HepG2 (cell line): ENCODE measurements at regions not wholly inside any gene's neighbourhood (a gene's known extent, or its start where the extent isn't known, plus 50 kb on each side); places are given as distances from the start of the nearest gene placed in this dataset.

Experiments
- ARNT2 ChIP-seq: sonication (generic); formaldehyde crosslinking; IDR thresholded peaks from 2 replicates; pipeline ENCODE4 v1.8.0; 2022; ENCODE audit warnings: mild to moderate bottlenecking, low read depth, missing genetic modification reagents, moderate library complexity
- DPF2 ChIP-seq: sonication (generic); formaldehyde crosslinking; IDR thresholded peaks from 2 replicates; pipeline ENCODE4 v1.4.0; 2020; ENCODE audit warnings: mild to moderate bottlenecking, low read depth, missing genetic modification reagents, borderline replicate concordance
- MXD4 ChIP-seq: IDR thresholded peaks from 2 replicates; pipeline ENCODE4 v1.6.1; 2016; ENCODE audit warnings: mild to moderate bottlenecking, missing biosample characterization, missing genetic modification reagents
- POLR2A ChIP-seq, 2 experiments: IDR thresholded peaks; 2 replicates each; pipeline ENCODE4 v1.6.1; 2011; ENCODE audit warnings: low read depth in 2 of 2, low read length in 2 of 2, mild to moderate bottlenecking in 1 of 2, moderate library complexity in 1 of 2; ENCODE audit not compliant: insufficient read depth in 1 of 2
- RAD21 ChIP-seq: fragments of 450-650 bp; formaldehyde crosslinking; IDR thresholded peaks from 2 replicates; pipeline ENCODE4 v1.5.0; 2020; ENCODE audit warnings: mild to moderate bottlenecking
- TAF1 ChIP-seq: sonication (generic); formaldehyde crosslinking; IDR thresholded peaks from 2 replicates; pipeline ENCODE4 v1.4.0; 2020; ENCODE audit warnings: missing genetic modification reagents
- ZFP82 ChIP-seq: sonication (generic); formaldehyde crosslinking; IDR thresholded peaks from 2 replicates; pipeline ENCODE4 v1.5.1; 2020; ENCODE audit warnings: mild to moderate bottlenecking, missing genetic modification reagents, borderline replicate concordance
- ZNF138 ChIP-seq: sonication (generic); formaldehyde crosslinking; IDR thresholded peaks from 2 replicates; pipeline ENCODE4 v1.5.0; 2020; ENCODE audit warnings: mild to moderate bottlenecking, low read depth, missing genetic modification reagents
- TF ChIP-seq, protein P1 (sequence below): sonication (generic); formaldehyde crosslinking; IDR thresholded peaks from 2 replicates; pipeline ENCODE4 v1.5.0; 2020; ENCODE audit warnings: missing genetic modification reagents
- TF ChIP-seq, protein P2 (sequence below): IDR thresholded peaks from 2 replicates; pipeline ENCODE4 v1.6.1; 2016; ENCODE audit warnings: control low read depth

DNA sequence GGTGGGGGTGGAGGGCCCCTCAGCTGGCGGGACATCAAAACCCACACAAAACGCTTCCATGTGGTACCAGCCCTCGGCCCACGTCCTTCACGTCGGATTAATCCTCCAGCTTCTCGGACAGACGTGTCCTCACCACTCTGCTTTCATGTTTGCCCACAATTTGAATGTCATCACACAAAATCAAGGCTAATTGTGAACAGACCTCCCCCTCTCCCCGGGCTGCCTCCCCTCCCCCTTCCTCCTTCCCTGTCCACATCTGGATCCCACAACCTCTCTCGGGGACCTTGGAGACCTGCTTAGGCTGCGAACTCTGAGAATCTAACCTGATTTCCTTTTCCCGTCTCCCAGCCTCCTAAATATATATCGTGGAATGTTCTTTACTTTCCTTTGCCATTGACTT lies 262.9 kb downstream of the MN1 start:
- TF ChIP-seq, protein P1, sequence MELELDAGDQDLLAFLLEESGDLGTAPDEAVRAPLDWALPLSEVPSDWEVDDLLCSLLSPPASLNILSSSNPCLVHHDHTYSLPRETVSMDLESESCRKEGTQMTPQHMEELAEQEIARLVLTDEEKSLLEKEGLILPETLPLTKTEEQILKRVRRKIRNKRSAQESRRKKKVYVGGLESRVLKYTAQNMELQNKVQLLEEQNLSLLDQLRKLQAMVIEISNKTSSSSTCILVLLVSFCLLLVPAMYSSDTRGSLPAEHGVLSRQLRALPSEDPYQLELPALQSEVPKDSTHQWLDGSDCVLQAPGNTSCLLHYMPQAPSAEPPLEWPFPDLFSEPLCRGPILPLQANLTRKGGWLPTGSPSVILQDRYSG (CRISPR knock-in tag) = no peak
- TF ChIP-seq ARNT2 = no peak
- no peak for TF ChIP-seq POLR2A (IDR thresholded peaks at IDR 0.05; ENCODE audit: insufficient read depth in 1 of 2, low read depth in 2 of 2, low read length in 2 of 2)
- no peak for TF ChIP-seq RAD21 (CRISPR knock-in tag)
- TF ChIP-seq TAF1 = no peak
- TF ChIP-seq, protein P2, sequence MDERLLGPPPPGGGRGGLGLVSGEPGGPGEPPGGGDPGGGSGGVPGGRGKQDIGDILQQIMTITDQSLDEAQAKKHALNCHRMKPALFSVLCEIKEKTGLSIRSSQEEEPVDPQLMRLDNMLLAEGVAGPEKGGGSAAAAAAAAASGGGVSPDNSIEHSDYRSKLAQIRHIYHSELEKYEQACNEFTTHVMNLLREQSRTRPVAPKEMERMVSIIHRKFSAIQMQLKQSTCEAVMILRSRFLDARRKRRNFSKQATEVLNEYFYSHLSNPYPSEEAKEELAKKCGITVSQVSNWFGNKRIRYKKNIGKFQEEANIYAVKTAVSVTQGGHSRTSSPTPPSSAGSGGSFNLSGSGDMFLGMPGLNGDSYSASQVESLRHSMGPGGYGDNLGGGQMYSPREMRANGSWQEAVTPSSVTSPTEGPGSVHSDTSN (CRISPR knock-in tag) = no peak
- no peak for TF ChIP-seq MXD4 (CRISPR knock-in tag)
- TF ChIP-seq ZNF138 (CRISPR knock-in tag) = no peak
- no peak for TF ChIP-seq DPF2 (CRISPR knock-in tag)
- TF ChIP-seq ZFP82 (CRISPR knock-in tag) = no peak
